CD4-positive, alpha-beta memory T cell (primary cell): ENCODE measurements at regions not wholly inside any gene's neighbourhood (a gene's known extent, or its start where the extent isn't known, plus 50 kb on each side); places are given as distances from the start of the nearest gene placed in this dataset.

ENCODE experiments used
- CTCF ChIA-PET: fragments of 350-600 bp; sonication (Branson Sonifier 250); formaldehyde crosslinking; loops from one replicate; lab custom pipeline; 2021; ENCODE audit warnings: inconsistent platforms; ENCODE audit not compliant: partially characterized antibody; lab: Charles Lee
- POLR2A ChIA-PET: fragments of 350-600 bp; sonication (Branson Sonifier 250); formaldehyde crosslinking; loops from one replicate; lab custom pipeline; 2021; ENCODE audit not compliant: partially characterized antibody; lab: Charles Lee
- DNase-seq, 5 donors: peaks; one replicate each; pipeline versions ENCODE4 v3.0.0 to v3.0.0-alpha.2; 2020 to 2022; ENCODE audit warnings: mixed read lengths in 1 of 5
- H3K27ac ChIP-seq: one replicate; pipeline ENCODE4 v1.7.0; 2013; ENCODE audit warnings: low read depth, low read length
- H3K27me3 ChIP-seq: 2 replicates; pipeline ENCODE4 v1.7.0; 2013; ENCODE audit warnings: mild to moderate bottlenecking, low read length, moderate library complexity; ENCODE audit not compliant: insufficient read depth
- H3K36me3 ChIP-seq: 2 replicates; pipeline ENCODE4 v1.7.0; 2013; ENCODE audit warnings: mild to moderate bottlenecking, low read length, moderate library complexity; ENCODE audit not compliant: insufficient read depth
- H3K4me1 ChIP-seq: 2 replicates; pipeline ENCODE4 v1.7.0; 2013; ENCODE audit warnings: mild to moderate bottlenecking, low read length, moderate library complexity; ENCODE audit not compliant: insufficient read depth
- H3K4me3 ChIP-seq, 2 donors: one replicate each; pipeline ENCODE4 v1.7.0; 2013; ENCODE audit warnings: low read length in 2 of 2, mild to moderate bottlenecking in 1 of 2
- H3K9me3 ChIP-seq, 2 donors: one replicate each; pipeline ENCODE4 v1.7.0; 2013; ENCODE audit warnings: low read length in 2 of 2, control low read depth in 1 of 2; ENCODE audit not compliant: control insufficient read depth in 1 of 2
- H3K27ac Mint-ChIP-seq, 7 donors: one replicate each; pipeline ENCODE4 v1.8.0; 2020 to 2021; ENCODE audit warnings: mixed read lengths in 7 of 7, mild to moderate bottlenecking in 6 of 7, inconsistent platforms in 3 of 7, moderate library complexity in 3 of 7
- H3K27me3 Mint-ChIP-seq, 2 donors: one replicate each; pipeline ENCODE4 v1.8.0; 2020 to 2021; ENCODE audit warnings: mixed read lengths in 2 of 2
- H3K36me3 Mint-ChIP-seq, 2 donors: one replicate each; pipeline ENCODE4 v1.8.0; 2020 to 2021; ENCODE audit warnings: mixed read lengths in 2 of 2, inconsistent platforms in 1 of 2, mild to moderate bottlenecking in 1 of 2
- H3K4me1 Mint-ChIP-seq, 4 donors: one replicate each; pipeline ENCODE4 v1.8.0; 2020 to 2021; ENCODE audit warnings: mixed read lengths in 4 of 4, mild to moderate bottlenecking in 1 of 4
- H3K4me3 Mint-ChIP-seq, 8 donors: one replicate each; pipeline ENCODE4 v1.8.0; 2020 to 2021; ENCODE audit warnings: mixed read lengths in 8 of 8, mild to moderate bottlenecking in 7 of 8, moderate library complexity in 6 of 8, inconsistent platforms in 3 of 8
- H3K9me3 Mint-ChIP-seq, 8 donors: one replicate each; pipeline ENCODE4 v1.8.0; 2020 to 2021; ENCODE audit warnings: mixed read lengths in 8 of 8, mild to moderate bottlenecking in 5 of 8, inconsistent platforms in 3 of 8, moderate library complexity in 1 of 8
- intact Hi-C: fragments of 100-400 bp; cut with micrococcal nuclease; formaldehyde crosslinking; loops from one replicate; pipeline ENCODE4 v1.15.1; 2023

DNA sequence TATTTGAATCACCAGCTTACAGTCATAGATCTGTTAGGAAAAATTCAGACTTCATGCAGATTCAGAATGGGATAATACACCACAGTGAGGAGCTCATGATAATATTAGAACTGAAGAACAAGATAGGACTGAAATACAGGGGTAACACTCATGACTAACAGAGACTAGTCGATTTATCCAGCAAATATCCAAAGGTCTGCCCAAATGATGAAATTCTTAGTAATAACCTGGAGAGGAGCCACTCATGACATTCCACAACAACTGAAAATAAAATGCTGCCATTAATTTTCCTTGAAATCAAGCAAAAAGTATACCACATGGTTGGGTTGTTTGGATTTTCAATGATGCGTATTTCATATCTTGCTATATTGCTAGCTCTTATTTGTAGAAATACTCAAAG is 903.7 kb upstream of the ADGRL3 start:
- DNase-seq: no peak
- CTCF ChIA-PET: no interaction called here

DNA sequence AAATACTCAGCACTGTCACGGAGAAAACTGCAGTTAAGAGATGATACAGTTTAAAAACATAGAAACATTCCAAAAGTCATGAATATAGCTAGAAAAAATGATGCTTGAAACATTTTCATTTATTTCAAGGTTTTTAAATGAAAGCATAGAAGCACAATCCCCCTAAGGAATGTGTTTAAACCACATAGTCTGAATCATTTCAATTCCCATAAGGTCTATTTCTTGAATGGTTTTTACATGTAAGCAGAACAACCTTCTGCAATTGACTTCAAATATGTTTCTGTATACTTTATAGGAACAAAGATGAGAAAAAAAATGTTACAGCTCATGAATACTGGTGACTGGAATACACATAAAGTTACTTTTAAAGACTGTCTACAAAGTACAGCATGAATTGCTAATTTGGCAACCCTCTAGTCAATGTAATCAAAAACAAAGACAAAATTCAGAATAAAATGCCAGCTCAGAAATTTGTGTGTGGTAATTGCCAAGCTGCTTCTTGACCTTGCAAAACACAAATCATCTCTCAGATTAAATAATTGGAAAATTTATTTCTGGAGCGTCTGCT is 886.4 kb upstream of the ADGRL3 start:
- Mint-ChIP-seq H3K4me3 (no peak overlapping the region), H3K27ac (no peak overlapping the region), H3K36me3 (no peaks in the 10 kb centered on the region), H3K9me3 (peaks cover 0 to 28% (median 14%) of the 10 kb centered on the region in 8 donors), H3K27me3 (no peaks in the 10 kb centered on the region), H3K4me1 (no peaks in the 10 kb centered on the region)
- H3K36me3 ChIP-seq: no peaks in the 10 kb centered on the region
- CTCF ChIA-PET: no interaction called here
- POLR2A ChIA-PET: no interaction called here
- DNase-seq: no peak
- H3K9me3 ChIP-seq: peaks cover 0 to 6% of the 10 kb centered on the region in 2 donors
- intact Hi-C loops: no loop called here
- no peaks in the 10 kb centered on the region for H3K4me1 ChIP-seq
- no peak overlapping the region for H3K27ac ChIP-seq
- no peaks in the 10 kb centered on the region for H3K27me3 ChIP-seq
- H3K4me3 ChIP-seq: no peak overlapping the region

More for the DNA sequence above, 903.7 kb upstream of the ADGRL3 start:
- Histone ChIP-seq H3K4me3 (no peak overlapping the region), H3K4me1 (no peaks in the 10 kb centered on the region), H3K9me3 (no peaks in the 10 kb centered on the region), H3K36me3 (no peaks in the 10 kb centered on the region), H3K27me3 (no peaks in the 10 kb centered on the region), H3K27ac (no peak overlapping the region)
- Mint-ChIP-seq H3K27ac (no peak overlapping the region), H3K4me3 (no peak overlapping the region), H3K9me3 (peaks cover 2 to 30% (median 12%) of the 10 kb centered on the region in 8 donors), H3K4me1 (no peaks in the 10 kb centered on the region), H3K36me3 (no peaks in the 10 kb centered on the region), H3K27me3 (no peaks in the 10 kb centered on the region)
- POLR2A ChIA-PET: no interaction called here
- intact Hi-C loops: no loop called here

DNA sequence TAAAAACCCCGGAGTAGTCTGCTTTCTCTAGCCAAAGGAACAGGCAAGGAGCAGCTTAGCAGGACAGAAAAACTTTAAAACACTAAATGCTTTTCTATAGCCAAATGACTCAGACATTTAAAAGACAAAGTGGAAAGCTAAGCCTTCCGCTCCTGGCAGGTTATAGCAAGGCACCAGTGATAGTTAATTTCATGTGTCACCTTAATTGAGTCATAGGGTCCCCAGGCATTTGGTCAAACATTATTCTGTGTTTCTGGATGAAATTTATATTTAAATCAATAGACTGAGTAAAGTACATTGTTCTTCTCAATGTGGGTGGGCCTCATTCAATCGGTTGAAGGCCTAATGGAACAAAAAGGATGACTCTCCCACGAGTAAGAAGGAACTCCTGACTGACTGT is 885.7 kb upstream of the ADGRL3 start:
- Mint-ChIP-seq H3K9me3 (peaks cover 0 to 28% (median 15%) of the 10 kb centered on the region in 8 donors), H3K4me1 (no peaks in the 10 kb centered on the region), H3K27ac (no peak overlapping the region), H3K27me3 (no peaks in the 10 kb centered on the region), H3K4me3 (no peak overlapping the region), H3K36me3 (no peaks in the 10 kb centered on the region)
- Histone ChIP-seq H3K27ac (no peak overlapping the region), H3K4me3 (no peak overlapping the region), H3K9me3 (peaks cover 0 to 6% of the 10 kb centered on the region in 2 donors), H3K27me3 (no peaks in the 10 kb centered on the region), H3K36me3 (no peaks in the 10 kb centered on the region), H3K4me1 (no peaks in the 10 kb centered on the region)
- intact Hi-C loops: no loop called here
- DNase-seq: no peak
- ChIA-PET CTCF (no interaction called here), POLR2A (no interaction called here)

DNA sequence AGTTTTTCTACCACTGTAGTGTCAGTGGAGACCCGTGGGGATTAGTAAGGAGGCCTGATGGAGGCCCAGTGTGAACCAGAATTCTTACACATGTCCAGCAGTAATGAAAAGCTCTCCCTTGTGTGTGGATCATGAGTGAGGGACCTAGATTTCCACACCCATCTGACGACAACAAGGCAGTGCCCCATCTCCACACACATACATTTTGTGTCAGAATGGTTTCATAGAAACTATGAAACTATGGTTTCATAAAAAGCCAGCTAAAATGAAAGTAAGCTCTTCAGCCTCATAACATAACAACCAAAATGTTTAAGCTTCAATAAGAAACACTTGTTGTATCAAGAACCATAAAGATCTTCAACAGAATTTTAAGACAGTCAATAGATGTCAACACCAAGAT is 884.5 kb upstream of the ADGRL3 start:
- no peak for DNase-seq
- Histone ChIP-seq H3K9me3 (peaks cover 0 to 6% of the 10 kb centered on the region in 2 donors), H3K36me3 (no peaks in the 10 kb centered on the region), H3K4me3 (no peak overlapping the region), H3K27ac (no peak overlapping the region), H3K4me1 (no peaks in the 10 kb centered on the region), H3K27me3 (no peaks in the 10 kb centered on the region)
- Mint-ChIP-seq H3K4me1 (no peaks in the 10 kb centered on the region), H3K9me3 (peaks cover 0 to 28% (median 15%) of the 10 kb centered on the region in 8 donors), H3K27me3 (no peaks in the 10 kb centered on the region), H3K27ac (no peak overlapping the region), H3K36me3 (no peaks in the 10 kb centered on the region), H3K4me3 (no peak overlapping the region)
- intact Hi-C loops: no loop called here
- ChIA-PET POLR2A (no interaction called here), CTCF (no interaction called here)

DNA sequence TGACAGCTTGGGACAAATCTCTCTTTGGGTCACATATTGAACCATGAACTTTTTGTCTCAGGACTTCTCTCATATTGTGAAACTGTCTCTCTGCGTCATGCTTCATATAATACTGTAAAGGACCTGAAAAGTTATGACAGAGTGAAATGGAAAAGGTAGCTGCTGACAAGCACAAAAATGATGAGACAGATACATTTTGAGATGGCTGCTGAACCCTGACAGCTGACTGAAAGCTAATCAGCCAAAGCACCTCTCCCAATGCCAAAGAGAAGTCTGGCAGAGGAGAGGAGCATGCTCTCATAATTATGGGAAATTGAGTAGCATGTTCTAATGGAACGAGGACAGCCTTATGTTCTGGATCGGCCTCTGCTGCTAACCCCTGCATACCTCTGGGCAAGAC is 873.4 kb upstream of the ADGRL3 start:
- peaks cover 0 to 16% (median 4%) of the 10 kb centered on the region in 8 donors for H3K9me3 Mint-ChIP-seq
- ChIA-PET CTCF (no interaction called here), POLR2A (no interaction called here)
- Histone ChIP-seq H3K27ac (no peak overlapping the region), H3K4me3 (no peak overlapping the region), H3K36me3 (no peaks in the 10 kb centered on the region), H3K4me1 (no peaks in the 10 kb centered on the region), H3K27me3 (no peaks in the 10 kb centered on the region), H3K9me3 (no peaks in the 10 kb centered on the region)
- no peak overlapping the region for H3K27ac Mint-ChIP-seq
- H3K4me3 Mint-ChIP-seq: no peak overlapping the region
- H3K27me3 Mint-ChIP-seq: no peaks in the 10 kb centered on the region
- H3K4me1 Mint-ChIP-seq: no peaks in the 10 kb centered on the region
- H3K36me3 Mint-ChIP-seq: no peaks in the 10 kb centered on the region
- DNase-seq: no peak
- intact Hi-C loops: no loop called here

DNA sequence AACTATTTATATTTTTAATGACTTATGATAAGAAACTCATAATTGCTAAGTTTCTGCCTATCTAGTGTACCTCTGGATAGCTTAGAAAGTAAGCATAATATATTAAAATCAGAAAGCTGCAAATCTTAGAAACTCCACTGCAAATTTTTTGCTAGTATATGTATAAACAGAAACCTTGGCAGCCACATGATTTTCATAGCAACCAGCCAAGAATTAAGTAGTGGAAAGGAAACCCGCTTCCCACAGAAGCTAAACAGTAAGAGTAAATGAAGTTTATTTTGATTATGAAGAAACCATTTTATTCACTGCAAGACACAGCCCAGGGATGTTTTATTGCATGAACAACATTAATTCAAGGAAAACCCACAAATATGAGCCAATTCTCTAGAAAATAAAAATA is 872.5 kb upstream of the ADGRL3 start:
- H3K36me3 Mint-ChIP-seq: no peaks in the 10 kb centered on the region
- intact Hi-C loops: no loop called here
- no peak overlapping the region for H3K27ac Mint-ChIP-seq
- H3K4me1 Mint-ChIP-seq: no peaks in the 10 kb centered on the region
- Histone ChIP-seq H3K27ac (no peak overlapping the region), H3K9me3 (no peaks in the 10 kb centered on the region), H3K36me3 (no peaks in the 10 kb centered on the region), H3K4me3 (no peak overlapping the region), H3K27me3 (no peaks in the 10 kb centered on the region), H3K4me1 (no peaks in the 10 kb centered on the region)
- no peak for DNase-seq
- ChIA-PET CTCF (no interaction called here), POLR2A (no interaction called here)
- no peaks in the 10 kb centered on the region for H3K27me3 Mint-ChIP-seq
- H3K9me3 Mint-ChIP-seq: peaks cover 0 to 13% (median 4%) of the 10 kb centered on the region in 8 donors
- no peak overlapping the region for H3K4me3 Mint-ChIP-seq

DNA sequence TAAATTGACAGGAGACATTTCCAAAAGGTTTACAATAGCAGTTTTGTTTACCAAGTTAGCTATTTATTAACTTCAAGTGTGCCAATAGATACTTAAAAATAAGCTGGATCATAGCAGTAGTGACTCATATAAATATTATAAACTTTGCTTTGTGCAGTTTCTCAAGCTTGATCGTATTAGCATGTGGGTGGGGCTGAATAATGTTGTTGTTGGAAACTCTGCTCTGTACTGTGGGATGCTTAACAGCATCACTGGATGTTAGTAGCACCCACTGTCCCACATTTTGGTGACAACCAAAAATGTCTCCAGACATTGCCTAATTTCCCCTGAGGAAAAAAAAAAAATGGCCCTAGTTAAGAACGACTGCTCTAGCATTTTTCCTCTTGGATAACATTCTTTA is 855.2 kb upstream of the ADGRL3 start:
- Mint-ChIP-seq H3K4me3 (no peak overlapping the region), H3K36me3 (no peaks in the 10 kb centered on the region), H3K4me1 (no peaks in the 10 kb centered on the region), H3K27ac (no peak overlapping the region), H3K9me3 (peaks cover 3 to 11% (median 6%) of the 10 kb centered on the region in 8 donors), H3K27me3 (no peaks in the 10 kb centered on the region)
- Histone ChIP-seq H3K4me1 (no peaks in the 10 kb centered on the region), H3K27me3 (no peaks in the 10 kb centered on the region), H3K9me3 (no peaks in the 10 kb centered on the region), H3K4me3 (no peak overlapping the region), H3K27ac (no peak overlapping the region), H3K36me3 (no peaks in the 10 kb centered on the region)
- ChIA-PET POLR2A (no interaction called here), CTCF (no interaction called here)
- intact Hi-C loops: no loop called here
- no peak for DNase-seq

DNA sequence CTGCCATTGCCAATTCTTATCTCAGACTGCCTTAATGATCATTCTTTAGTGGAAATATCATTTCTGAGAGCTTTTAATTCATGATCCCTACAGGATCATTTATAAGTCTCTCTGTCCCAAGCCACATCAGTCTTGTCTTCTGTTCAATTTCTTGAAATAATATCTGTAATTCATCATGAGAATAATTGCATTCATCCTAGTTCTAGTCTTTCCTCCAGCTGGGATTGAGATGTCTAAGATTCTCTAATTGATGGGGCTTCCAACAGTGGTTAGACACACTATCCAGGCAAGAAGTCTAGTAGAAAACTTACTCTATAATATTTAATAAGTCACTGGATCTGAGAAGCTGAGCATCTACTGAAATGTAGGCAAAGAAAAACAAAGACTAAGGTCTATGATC is 854.7 kb upstream of the ADGRL3 start:
- intact Hi-C loops: no loop called here
- no peak overlapping the region for H3K4me3 ChIP-seq

More for the DNA sequence above, 854.7 kb upstream of the ADGRL3 start:
- Mint-ChIP-seq H3K4me3 (no peak overlapping the region), H3K9me3 (peaks cover 3 to 11% (median 7%) of the 10 kb centered on the region in 8 donors), H3K27me3 (no peaks in the 10 kb centered on the region), H3K27ac (no peak overlapping the region), H3K36me3 (no peaks in the 10 kb centered on the region), H3K4me1 (no peaks in the 10 kb centered on the region)
- no peak for DNase-seq
- no peaks in the 10 kb centered on the region for H3K9me3 ChIP-seq
- no peaks in the 10 kb centered on the region for H3K27me3 ChIP-seq
- ChIA-PET POLR2A (no interaction called here), CTCF (no interaction called here)
- no peak overlapping the region for H3K27ac ChIP-seq
- no peaks in the 10 kb centered on the region for H3K36me3 ChIP-seq
- no peaks in the 10 kb centered on the region for H3K4me1 ChIP-seq
